ENCODE measurements at regions not wholly inside any gene's neighbourhood (a gene's known extent, or its start where the extent isn't known, plus 50 kb on each side); places are given as distances from the start of the nearest gene placed in this dataset.
A peak's percentile ranks its signal among the peaks of the same experiment; 100 is the strongest.

DNA sequence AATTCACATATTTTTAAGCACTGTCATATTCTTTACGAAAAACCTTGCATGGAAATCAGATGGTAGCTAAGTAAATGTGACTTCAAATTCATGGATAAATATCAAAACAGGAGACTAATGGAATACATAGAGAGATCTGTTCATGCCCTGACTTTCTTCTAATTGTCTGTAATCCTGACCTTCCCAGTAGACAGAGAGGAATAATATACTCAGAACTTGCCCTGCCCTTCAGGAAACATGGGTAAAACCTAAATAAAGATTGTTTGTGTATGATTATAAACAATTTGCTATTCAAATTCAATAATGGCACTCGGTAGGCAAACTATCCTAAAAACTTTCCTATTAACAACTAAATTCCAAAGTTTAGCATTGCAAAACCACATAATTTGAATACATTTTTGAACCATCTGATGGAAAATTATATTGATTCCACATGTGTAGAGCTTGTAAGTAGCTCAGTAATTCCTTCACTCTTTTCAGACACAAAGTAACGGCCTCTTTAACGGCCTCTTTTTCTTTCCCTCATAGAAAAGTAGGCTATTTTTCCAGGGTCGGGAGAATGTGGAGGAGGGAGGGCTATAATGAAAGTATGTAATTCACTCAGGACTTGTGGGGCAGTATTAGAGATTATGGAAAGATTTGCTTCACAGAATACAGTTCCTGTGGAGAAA lies 227.6 kb downstream of the ALDH8A1 start:
- no peak for TF ChIP-seq ESRRG (CRISPR knock-in tag; IDR thresholded peaks at IDR 0.05)
- no peak for TF ChIP-seq ARNTL (CRISPR knock-in tag; IDR thresholded peaks at IDR 0.05; ENCODE audit: borderline replicate concordance, low read depth)
- no peak for TF ChIP-seq CSDC2 (CRISPR knock-in tag; IDR thresholded peaks at IDR 0.05)
- peak; percentile 64 for ATAC-seq

DNA sequence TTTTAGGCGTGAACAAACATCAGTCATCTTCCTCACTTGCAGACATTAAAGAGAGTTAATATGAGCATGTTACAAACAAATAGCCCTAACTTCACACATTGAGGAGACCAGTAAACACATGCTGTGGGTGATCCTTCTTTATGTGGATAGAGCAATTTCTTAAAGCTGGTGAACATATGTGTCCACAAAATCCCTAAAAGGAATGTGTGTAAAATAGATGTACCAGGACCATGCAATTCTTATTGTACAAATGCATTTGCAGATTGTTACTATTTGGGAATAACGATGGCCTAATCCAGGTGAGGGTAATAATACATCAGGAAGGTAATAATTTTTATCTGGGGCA lies 228.9 kb downstream of the ALDH8A1 start:
- no peak for ATAC-seq
- TF ChIP-seq ZNF565 (CRISPR knock-in tag; conservative IDR thresholded peaks at IDR 0.05; ENCODE audit: low read depth) = no peak
- TF ChIP-seq CSDC2 (CRISPR knock-in tag; IDR thresholded peaks at IDR 0.05) = no peak
- no peak for TF ChIP-seq ZNF8 (CRISPR knock-in tag; IDR thresholded peaks at IDR 0.05)
- TF ChIP-seq ISL1 (CRISPR knock-in tag; IDR thresholded peaks at IDR 0.05) = no peak
- TF ChIP-seq PPARA (CRISPR knock-in tag; IDR thresholded peaks at IDR 0.05; ENCODE audit: borderline replicate concordance) = no peak

GRCh38 chr6:134720353-134721059 lies 229.4 kb downstream of the ALDH8A1 start:
- TF ChIP-seq BACH2 (CRISPR knock-in tag; IDR thresholded peaks at IDR 0.05; ENCODE audit: borderline replicate concordance) (peak; percentile 46; the same call in 1 of the 2 replicates), ZNF565 (CRISPR knock-in tag; conservative IDR thresholded peaks at IDR 0.05; ENCODE audit: low read depth) (no peak), ISL1 (CRISPR knock-in tag; IDR thresholded peaks at IDR 0.05) (peak; percentile 68), TCF4 (CRISPR knock-in tag; IDR thresholded peaks at IDR 0.05; ENCODE audit: borderline replicate concordance) (peak; percentile 62; the same call in 1 of the 2 replicates), ZC3H10 (CRISPR knock-in tag; IDR thresholded peaks at IDR 0.05) (no peak), ZFP3 (CRISPR knock-in tag; IDR thresholded peaks at IDR 0.05) (0 out of 2 replicates have a peak, but pooled peaks have one; percentile 19)
- TF ChIP-seq, protein P1, sequence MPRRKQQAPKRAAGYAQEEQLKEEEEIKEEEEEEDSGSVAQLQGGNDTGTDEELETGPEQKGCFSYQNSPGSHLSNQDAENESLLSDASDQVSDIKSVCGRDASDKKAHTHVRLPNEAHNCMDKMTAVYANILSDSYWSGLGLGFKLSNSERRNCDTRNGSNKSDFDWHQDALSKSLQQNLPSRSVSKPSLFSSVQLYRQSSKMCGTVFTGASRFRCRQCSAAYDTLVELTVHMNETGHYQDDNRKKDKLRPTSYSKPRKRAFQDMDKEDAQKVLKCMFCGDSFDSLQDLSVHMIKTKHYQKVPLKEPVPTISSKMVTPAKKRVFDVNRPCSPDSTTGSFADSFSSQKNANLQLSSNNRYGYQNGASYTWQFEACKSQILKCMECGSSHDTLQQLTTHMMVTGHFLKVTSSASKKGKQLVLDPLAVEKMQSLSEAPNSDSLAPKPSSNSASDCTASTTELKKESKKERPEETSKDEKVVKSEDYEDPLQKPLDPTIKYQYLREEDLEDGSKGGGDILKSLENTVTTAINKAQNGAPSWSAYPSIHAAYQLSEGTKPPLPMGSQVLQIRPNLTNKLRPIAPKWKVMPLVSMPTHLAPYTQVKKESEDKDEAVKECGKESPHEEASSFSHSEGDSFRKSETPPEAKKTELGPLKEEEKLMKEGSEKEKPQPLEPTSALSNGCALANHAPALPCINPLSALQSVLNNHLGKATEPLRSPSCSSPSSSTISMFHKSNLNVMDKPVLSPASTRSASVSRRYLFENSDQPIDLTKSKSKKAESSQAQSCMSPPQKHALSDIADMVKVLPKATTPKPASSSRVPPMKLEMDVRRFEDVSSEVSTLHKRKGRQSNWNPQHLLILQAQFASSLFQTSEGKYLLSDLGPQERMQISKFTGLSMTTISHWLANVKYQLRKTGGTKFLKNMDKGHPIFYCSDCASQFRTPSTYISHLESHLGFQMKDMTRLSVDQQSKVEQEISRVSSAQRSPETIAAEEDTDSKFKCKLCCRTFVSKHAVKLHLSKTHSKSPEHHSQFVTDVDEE (CRISPR knock-in tag; IDR thresholded peaks at IDR 0.05) = peak; percentile 49; the same call in 1 of the 2 replicates
- peak; percentile 53 for ATAC-seq

DNA sequence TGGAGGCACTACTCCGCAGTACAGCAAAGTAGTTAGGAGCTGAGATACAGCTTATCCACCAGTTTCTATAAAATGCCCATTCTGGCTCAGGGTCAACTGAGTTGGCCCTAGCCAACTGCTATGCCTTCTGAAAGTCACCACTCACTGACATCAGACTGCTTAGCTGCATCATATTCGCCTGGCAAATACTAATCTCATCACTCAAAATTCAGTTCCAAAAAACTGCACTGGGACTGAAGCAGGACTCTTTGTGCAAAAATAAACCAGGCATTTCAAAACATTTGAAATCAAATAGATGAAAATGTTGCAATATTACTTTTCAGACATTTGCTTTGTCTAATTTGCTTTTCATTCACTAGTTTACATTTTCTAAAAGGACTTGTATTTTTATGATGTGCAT lies 230.0 kb downstream of the ALDH8A1 start:
- TF ChIP-seq ZC3H10 (CRISPR knock-in tag; IDR thresholded peaks at IDR 0.05) = no peak
- TF ChIP-seq, protein P1 (CRISPR knock-in tag; IDR thresholded peaks at IDR 0.05) = no peak
- TF ChIP-seq ISL1 (CRISPR knock-in tag; IDR thresholded peaks at IDR 0.05) = no peak
- no peak for TF ChIP-seq ZNF565 (CRISPR knock-in tag; conservative IDR thresholded peaks at IDR 0.05; ENCODE audit: low read depth)
- no peak for TF ChIP-seq CSDC2 (CRISPR knock-in tag; IDR thresholded peaks at IDR 0.05)
- peak; percentile 9; the same call in 2 of the 3 replicates for ATAC-seq

GRCh38 chr6:134719286-134719685 lies 230.6 kb downstream of the ALDH8A1 start:
- ATAC-seq = no peak
- no peak for TF ChIP-seq POU6F1 (CRISPR knock-in tag; IDR thresholded peaks at IDR 0.05; ENCODE audit: borderline replicate concordance, low read depth)
- TF ChIP-seq ZFP3 (CRISPR knock-in tag; IDR thresholded peaks at IDR 0.05) = no peak
- no peak for TF ChIP-seq BACH2 (CRISPR knock-in tag; IDR thresholded peaks at IDR 0.05; ENCODE audit: borderline replicate concordance)

DNA sequence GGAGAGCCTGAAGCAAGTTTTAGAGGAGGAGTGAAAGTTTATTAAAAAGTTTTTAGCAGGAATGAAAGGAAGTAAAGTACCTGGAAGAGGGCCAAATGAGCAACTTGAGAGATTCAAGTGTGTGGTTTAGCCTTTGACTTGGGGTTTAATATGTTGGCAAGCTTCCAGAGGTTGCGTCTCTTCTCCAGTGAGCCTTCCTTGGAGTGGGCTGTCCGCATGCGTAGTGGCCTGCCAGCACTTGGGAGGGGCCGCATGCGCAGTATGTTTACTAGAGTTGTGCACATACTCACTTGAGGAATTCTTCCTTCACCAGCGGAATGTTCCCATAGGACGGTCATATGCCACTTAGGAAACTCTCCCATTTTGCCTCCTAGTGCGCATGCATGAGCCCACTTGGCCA lies 235.2 kb downstream of the ALDH8A1 start:
- no peak for ATAC-seq
- TF ChIP-seq ZNF565 (CRISPR knock-in tag; conservative IDR thresholded peaks at IDR 0.05; ENCODE audit: low read depth) (no peak), ESRRG (CRISPR knock-in tag; IDR thresholded peaks at IDR 0.05) (no peak), PPARA (CRISPR knock-in tag; IDR thresholded peaks at IDR 0.05; ENCODE audit: borderline replicate concordance) (no peak), ZNF70 (CRISPR knock-in tag; IDR thresholded peaks at IDR 0.05) (no peak), SNAI2 (CRISPR knock-in tag; IDR thresholded peaks at IDR 0.05) (no peak), POU6F1 (CRISPR knock-in tag; IDR thresholded peaks at IDR 0.05; ENCODE audit: borderline replicate concordance, low read depth) (no peak)
- TF ChIP-seq, protein P2, sequence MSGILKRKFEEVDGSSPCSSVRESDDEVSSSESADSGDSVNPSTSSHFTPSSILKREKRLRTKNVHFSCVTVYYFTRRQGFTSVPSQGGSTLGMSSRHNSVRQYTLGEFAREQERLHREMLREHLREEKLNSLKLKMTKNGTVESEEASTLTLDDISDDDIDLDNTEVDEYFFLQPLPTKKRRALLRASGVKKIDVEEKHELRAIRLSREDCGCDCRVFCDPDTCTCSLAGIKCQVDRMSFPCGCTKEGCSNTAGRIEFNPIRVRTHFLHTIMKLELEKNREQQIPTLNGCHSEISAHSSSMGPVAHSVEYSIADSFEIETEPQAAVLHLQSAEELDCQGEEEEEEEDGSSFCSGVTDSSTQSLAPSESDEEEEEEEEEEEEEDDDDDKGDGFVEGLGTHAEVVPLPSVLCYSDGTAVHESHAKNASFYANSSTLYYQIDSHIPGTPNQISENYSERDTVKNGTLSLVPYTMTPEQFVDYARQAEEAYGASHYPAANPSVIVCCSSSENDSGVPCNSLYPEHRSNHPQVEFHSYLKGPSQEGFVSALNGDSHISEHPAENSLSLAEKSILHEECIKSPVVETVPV (CRISPR knock-in tag; IDR thresholded peaks at IDR 0.05) = no peak
- TF ChIP-seq, protein P3, sequence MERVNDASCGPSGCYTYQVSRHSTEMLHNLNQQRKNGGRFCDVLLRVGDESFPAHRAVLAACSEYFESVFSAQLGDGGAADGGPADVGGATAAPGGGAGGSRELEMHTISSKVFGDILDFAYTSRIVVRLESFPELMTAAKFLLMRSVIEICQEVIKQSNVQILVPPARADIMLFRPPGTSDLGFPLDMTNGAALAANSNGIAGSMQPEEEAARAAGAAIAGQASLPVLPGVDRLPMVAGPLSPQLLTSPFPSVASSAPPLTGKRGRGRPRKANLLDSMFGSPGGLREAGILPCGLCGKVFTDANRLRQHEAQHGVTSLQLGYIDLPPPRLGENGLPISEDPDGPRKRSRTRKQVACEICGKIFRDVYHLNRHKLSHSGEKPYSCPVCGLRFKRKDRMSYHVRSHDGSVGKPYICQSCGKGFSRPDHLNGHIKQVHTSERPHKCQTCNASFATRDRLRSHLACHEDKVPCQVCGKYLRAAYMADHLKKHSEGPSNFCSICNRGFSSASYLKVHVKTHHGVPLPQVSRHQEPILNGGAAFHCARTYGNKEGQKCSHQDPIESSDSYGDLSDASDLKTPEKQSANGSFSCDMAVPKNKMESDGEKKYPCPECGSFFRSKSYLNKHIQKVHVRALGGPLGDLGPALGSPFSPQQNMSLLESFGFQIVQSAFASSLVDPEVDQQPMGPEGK (CRISPR knock-in tag; IDR thresholded peaks at IDR 0.05; ENCODE audit: borderline replicate concordance) = no peak

Data from SK-N-SH treated with all-trans-retinoic acid at 6 μM for 48 hours (cell line).